GM21528 (cell line): ENCODE measurements at regions not wholly inside any gene's neighbourhood (a gene's known extent, or its start where the extent isn't known, plus 50 kb on each side); places are given as distances from the start of the nearest gene placed in this dataset.

ENCODE experiments used
- ATAC-seq: cut with Tn5 transposase; IDR thresholded peaks from one replicate; pipeline ENCODE4 v1.9.1; 2021; ENCODE audit warnings: mild to moderate bottlenecking, moderate library complexity; ENCODE audit not compliant: unreplicated experiment, low FRiP score

- ATAC-seq, result no peak
Measured at GRCh38 chr22:48393885-48394284, 1433.8 kb downstream of the BRD1 start.

- ATAC-seq, result no peak
Measured at GRCh38 chr22:48393041-48393370, 1434.7 kb downstream of the BRD1 start.

GRCh38 chr22:48391820-48392219 lies 1435.9 kb downstream of the BRD1 start:
- no peak for ATAC-seq

GRCh38 chr22:48391171-48391711 lies 1436.4 kb downstream of the BRD1 start:
- ATAC-seq, result no peak

- ATAC-seq, result no peak
Measured at GRCh38 chr22:48389916-48390315, 1437.8 kb downstream of the BRD1 start.

GRCh38 chr22:48382197-48382596 lies 1445.5 kb downstream of the BRD1 start:
- ATAC-seq, result no peak

- ATAC-seq, result no peak
Measured at GRCh38 chr22:48380016-48380665, 1447.5 kb downstream of the BRD1 start.

- ATAC-seq, result no peak
Measured at GRCh38 chr22:48379371-48379770, 1448.3 kb downstream of the BRD1 start.

DNA sequence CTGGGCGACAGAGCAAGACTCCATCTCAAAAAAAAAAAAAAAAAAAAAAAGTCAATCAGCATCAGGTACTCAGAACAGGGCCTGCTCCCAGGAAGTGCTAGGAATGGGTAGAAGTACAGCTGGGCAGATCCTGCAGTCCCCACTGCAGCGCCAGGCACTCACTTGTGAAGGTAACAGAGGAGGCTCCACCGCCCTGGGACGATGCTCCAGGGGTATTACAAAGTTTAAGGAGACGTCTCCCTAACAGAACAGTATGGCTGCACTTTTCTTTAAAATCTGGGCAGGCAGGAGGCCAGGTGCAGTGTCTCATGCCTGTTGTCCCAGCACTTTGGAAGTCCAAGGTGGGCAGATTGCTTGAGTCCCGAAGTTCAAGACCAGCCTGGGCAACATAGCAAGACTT lies 1449.0 kb downstream of the BRD1 start:
- ATAC-seq, result no peak

DNA sequence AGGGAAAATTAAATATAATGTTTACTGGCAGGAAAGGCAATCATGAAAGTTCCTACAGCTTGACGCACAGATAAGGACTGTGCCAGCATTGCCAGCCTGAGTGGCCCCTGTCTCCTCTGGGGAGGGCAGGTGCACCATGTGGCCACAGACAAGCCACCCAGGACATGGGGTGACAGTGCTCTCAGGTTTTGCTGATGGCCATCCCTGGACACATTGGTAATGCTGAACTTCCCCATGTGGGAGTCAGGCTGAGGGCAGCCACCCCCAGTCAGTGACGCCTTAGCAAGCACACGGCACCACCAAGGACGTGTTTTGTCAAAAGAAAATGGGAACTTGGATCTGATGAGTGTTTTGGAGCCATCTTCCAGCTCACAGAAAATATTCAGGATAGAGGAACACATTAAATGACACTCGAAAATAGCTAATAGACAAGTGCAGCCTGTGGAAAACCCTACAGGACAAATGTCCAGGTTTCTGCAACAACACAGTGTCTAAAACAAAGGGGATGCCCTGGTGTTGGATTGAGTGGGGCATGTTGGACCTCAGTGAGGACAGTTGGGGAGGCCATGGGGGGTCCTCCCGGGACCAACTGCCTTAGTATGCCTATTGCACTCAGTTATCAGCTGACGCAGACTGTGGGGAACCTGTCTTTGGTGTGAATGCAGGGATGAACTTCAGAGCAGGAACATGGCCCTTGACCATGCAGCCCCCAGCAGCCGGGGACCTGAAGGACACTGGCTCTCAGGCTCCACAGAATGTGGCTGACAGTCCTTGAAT lies 1450.5 kb downstream of the BRD1 start:
- ATAC-seq, result no peak

DNA sequence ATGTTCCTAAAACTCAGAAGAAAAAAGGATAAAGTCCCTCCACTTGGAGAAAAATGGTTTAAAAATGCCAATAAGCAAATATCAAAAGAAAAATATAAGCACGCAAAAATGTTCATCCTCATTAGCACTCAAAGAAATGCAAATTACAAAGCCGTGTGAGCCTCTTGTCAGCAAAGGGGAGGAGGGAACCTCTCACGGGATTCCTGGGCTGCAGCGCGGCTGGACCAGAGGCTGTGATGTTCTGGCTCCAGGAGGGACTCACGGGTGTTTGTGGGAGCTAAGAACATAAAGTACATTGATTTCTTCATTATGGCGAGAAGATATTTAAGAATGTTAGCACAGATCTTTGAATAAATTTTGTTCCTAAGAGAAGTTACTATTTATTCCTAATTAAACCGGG lies 1451.2 kb downstream of the BRD1 start:
- ATAC-seq, result no peak

- no peak for ATAC-seq
Measured at GRCh38 chr22:48373626-48374173, 1454.0 kb downstream of the BRD1 start.

DNA sequence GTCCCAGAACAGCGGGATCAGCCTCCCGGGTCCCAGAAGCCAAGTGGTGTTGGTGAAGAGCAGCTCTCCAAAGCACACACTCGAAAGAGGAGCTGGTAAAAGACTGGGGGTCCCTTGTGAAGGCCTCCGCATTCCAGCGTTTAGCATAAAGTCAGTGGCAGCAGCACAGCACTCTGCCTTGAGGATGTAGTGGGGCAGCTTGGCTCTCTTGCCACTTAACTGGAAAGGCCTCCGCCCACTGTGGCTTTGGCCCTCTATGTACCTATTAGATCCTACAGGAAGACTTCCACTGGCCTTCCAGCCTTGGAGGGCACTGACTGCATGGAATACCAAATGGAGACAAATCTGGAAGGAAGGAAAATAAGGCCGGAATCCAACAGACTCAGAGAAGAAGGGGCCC lies 1455.3 kb downstream of the BRD1 start:
- ATAC-seq, result no peak

GRCh38 chr22:48371391-48371790 lies 1456.3 kb downstream of the BRD1 start:
- ATAC-seq, result no peak

GRCh38 chr22:48370508-48371325 lies 1457.0 kb downstream of the BRD1 start:
- ATAC-seq, result no peak

- ATAC-seq, result no peak
Measured at GRCh38 chr22:48369789-48370507, 1457.7 kb downstream of the BRD1 start.

- ATAC-seq, result no peak
Measured at GRCh38 chr22:48368975-48369525, 1458.6 kb downstream of the BRD1 start.

DNA sequence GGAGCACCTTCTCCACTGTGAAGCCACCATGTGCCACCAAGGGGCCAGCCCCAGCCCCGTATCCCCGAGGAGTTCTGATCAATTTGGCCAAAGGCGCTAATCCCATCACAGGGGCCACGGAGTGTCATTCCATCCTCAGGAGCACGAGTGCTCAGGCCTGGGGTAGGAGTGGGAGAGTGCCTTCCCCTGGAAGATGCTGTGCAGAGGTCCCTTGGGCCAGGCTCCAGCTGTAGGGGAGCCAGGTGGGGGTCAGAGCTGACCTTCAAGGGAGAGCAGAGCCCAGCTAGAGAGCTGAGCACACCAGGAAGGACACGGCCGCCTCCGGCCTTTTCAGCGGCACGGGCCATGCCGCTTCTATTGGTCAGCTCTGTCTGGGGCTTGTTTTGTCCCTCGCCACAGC lies 1459.9 kb downstream of the BRD1 start:
- no peak for ATAC-seq

DNA sequence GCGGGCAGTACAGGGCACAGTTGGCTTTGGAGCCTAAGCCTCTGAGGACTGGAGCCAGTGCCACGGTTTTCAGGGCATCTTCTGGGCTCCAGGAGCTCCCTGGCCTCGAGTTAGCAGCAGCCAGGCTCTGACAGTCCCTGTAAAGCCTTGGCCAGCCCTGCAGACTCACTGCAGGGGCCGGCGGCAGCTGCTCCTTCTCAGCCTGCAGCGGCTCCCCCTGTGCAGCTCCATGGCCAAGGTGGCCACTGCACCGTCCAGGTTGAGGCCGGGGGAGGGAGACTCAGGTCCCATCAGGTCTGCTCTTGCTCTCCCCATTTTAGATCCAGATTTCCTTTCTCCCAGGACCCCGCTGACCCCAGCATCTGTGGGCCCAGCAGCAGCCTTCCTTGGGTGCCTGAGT lies 1461.1 kb downstream of the BRD1 start:
- ATAC-seq, result no peak

DNA sequence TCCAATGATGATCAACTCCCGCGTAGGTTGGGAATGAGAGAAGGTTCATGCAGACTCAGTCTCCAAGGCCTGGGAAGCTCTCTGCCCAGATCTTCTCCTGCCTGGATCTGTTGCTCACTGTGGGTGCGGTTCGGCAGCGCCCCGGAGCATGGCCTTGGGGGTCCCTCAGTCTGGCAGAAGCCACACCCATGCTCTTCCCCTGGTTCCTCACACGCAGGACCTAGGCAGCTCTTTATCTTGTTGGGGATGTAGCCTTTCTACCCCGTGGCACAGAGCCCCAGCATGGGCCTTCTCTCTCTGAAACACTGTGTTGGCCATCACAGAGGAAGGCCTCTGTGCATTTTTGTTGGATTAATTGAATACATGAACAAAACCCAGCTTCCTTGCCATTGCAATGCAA lies 1461.6 kb downstream of the BRD1 start:
- no peak for ATAC-seq
